ENCODE measurements at regions not wholly inside any gene's neighbourhood (a gene's known extent, or its start where the extent isn't known, plus 50 kb on each side); places are given as distances from the start of the nearest gene placed in this dataset.
A peak's percentile ranks its signal among the peaks of the same experiment; 100 is the strongest.

DNA sequence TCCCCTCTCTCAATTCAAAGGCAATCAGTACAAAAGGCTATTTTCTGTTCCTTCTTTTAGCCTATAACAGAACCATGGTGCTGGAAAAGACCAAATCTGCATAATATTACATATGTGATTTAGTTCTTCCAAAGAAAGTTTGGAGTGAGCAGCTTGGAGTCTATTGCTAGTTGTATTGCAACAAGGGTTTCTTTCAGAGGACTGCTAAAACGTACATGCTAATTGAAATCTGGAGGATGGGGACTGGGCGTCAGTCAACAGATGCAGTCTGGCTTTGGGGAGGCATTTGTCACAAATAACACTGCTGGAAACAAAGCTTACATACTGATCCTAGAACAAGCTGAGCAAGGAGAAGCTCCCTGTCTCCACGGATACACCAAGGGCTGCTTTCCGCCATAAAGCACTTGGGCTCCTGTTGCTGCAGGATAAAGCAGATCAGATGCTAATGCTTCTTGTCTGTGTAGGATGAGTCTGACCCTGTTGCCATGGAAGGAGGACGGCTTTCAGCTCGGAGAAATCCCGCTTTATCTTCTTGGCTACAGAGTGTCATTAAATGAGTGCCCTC lies 883.5 kb downstream of the SORCS1 start:
- H3K4me1 ChIP-seq (ENCODE audit: low read length) = no peaks in the 10 kb centered on the region
- no peaks in the 10 kb centered on the region for H3K9me2 ChIP-seq (replicated peaks; ENCODE audit: insufficient read depth, low read length)
- no peaks in the 10 kb centered on the region for H3K36me3 ChIP-seq (replicated peaks; ENCODE audit: insufficient read depth, low read length)
- H3K27me3 ChIP-seq (replicated peaks; ENCODE audit: insufficient read depth, low read length) = no peaks in the 10 kb centered on the region
- no peak overlapping the region for H3K4me2 ChIP-seq (ENCODE audit: low read depth, low read length)
- H4K20me1 ChIP-seq (ENCODE audit: insufficient read depth, low read length) = no peaks in the 10 kb centered on the region
- H3K9ac ChIP-seq (ENCODE audit: low read length) = no peak overlapping the region
- no peaks in the 10 kb centered on the region for H3F3A ChIP-seq (ENCODE audit: insufficient read depth, low read length)
- no peaks in the 10 kb centered on the region for H3K79me2 ChIP-seq (ENCODE audit: low read length)
- no peak for TF ChIP-seq EZH2 (optimal IDR thresholded peaks at IDR 0.05; ENCODE audit: low read depth, low read length)
- TF ChIP-seq, protein P1, sequence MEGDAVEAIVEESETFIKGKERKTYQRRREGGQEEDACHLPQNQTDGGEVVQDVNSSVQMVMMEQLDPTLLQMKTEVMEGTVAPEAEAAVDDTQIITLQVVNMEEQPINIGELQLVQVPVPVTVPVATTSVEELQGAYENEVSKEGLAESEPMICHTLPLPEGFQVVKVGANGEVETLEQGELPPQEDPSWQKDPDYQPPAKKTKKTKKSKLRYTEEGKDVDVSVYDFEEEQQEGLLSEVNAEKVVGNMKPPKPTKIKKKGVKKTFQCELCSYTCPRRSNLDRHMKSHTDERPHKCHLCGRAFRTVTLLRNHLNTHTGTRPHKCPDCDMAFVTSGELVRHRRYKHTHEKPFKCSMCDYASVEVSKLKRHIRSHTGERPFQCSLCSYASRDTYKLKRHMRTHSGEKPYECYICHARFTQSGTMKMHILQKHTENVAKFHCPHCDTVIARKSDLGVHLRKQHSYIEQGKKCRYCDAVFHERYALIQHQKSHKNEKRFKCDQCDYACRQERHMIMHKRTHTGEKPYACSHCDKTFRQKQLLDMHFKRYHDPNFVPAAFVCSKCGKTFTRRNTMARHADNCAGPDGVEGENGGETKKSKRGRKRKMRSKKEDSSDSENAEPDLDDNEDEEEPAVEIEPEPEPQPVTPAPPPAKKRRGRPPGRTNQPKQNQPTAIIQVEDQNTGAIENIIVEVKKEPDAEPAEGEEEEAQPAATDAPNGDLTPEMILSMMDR (IDR thresholded peaks at IDR 0.05; ENCODE audit: low read length) = no peak
- no peak for TF ChIP-seq EZH2phosphoT487 (IDR thresholded peaks at IDR 0.05; ENCODE audit: low read length)
- H3K9me3 ChIP-seq (replicated peaks; ENCODE audit: insufficient read depth, low read length) = no peaks in the 10 kb centered on the region
- H3K4me3 ChIP-seq (ENCODE audit: low read length) = no peak overlapping the region
- H3K27ac ChIP-seq (ENCODE audit: low read length) = no peak overlapping the region
- no peak overlapping the region for H2AFZ ChIP-seq (ENCODE audit: low read length)
- no peak for DNase-seq

DNA sequence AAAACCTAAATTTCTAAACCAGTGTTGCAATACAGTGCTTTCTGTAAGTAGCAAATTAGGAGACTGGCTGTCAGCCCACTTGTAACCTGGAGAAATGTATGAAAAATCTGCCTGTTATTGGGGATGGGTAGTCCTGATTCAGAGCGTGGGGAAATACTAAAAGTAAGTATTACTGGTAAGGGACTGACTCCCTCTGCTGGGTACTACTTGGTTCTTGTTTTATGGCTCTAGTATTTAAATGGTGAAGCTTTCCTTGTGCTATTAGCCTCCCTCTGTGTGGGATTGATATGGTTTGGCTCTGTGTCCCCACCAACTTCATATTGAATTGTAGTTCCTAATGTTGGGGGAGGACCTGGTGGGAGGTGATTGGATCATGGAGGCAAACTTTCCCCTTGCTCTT lies 886.1 kb downstream of the SORCS1 start:
- Histone ChIP-seq H3K79me2 (ENCODE audit: low read length) (no peaks in the 10 kb centered on the region), H3K36me3 (replicated peaks; ENCODE audit: insufficient read depth, low read length) (no peaks in the 10 kb centered on the region), H3K9me2 (replicated peaks; ENCODE audit: insufficient read depth, low read length) (no peaks in the 10 kb centered on the region), H4K20me1 (ENCODE audit: insufficient read depth, low read length) (no peaks in the 10 kb centered on the region), H2AFZ (ENCODE audit: low read length) (no peak overlapping the region), H3K4me3 (ENCODE audit: low read length) (no peak overlapping the region), H3K27me3 (replicated peaks; ENCODE audit: insufficient read depth, low read length) (no peaks in the 10 kb centered on the region), H3F3A (ENCODE audit: insufficient read depth, low read length) (no peaks in the 10 kb centered on the region), H3K27ac (ENCODE audit: low read length) (no peak overlapping the region), H3K9me3 (replicated peaks; ENCODE audit: insufficient read depth, low read length) (no peaks in the 10 kb centered on the region), H3K4me1 (ENCODE audit: low read length) (no peaks in the 10 kb centered on the region), H3K4me2 (ENCODE audit: low read depth, low read length) (no peak overlapping the region), H3K9ac (ENCODE audit: low read length) (no peak overlapping the region)
- DNase-seq = no peak
- no peak for TF ChIP-seq EZH2 (optimal IDR thresholded peaks at IDR 0.05; ENCODE audit: low read depth, low read length)
- no peak for TF ChIP-seq EZH2phosphoT487 (IDR thresholded peaks at IDR 0.05; ENCODE audit: low read length)
- TF ChIP-seq, protein P1 (IDR thresholded peaks at IDR 0.05; ENCODE audit: low read length) = no peak

DNA sequence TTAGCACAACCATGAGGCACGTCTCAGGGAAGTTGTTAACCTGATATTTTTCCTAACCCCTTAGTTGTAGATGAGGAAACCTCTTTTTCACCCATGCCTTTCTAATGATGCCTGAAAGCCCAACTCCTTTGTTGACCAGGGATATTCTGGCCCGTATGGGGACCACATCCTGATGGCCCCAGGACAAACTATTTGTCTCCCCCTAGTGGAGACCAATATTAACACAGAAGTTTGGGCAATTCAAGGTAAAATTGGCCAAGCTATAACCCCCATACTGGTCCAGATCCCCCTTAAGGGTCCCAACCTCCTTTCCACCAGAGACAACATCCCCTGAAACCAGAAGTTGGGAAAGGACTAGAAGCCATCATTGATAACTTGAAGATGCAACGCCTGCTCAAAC lies 893.3 kb downstream of the SORCS1 start:
- no peaks in the 10 kb centered on the region for H4K20me1 ChIP-seq (ENCODE audit: insufficient read depth, low read length)
- DNase-seq = no peak
- no peaks in the 10 kb centered on the region for H3K79me2 ChIP-seq (ENCODE audit: low read length)
- no peaks in the 10 kb centered on the region for H3K27me3 ChIP-seq (replicated peaks; ENCODE audit: insufficient read depth, low read length)
- H2AFZ ChIP-seq (ENCODE audit: low read length) = no peak overlapping the region
- no peaks in the 10 kb centered on the region for H3K9me3 ChIP-seq (replicated peaks; ENCODE audit: insufficient read depth, low read length)
- TF ChIP-seq EZH2phosphoT487 (IDR thresholded peaks at IDR 0.05; ENCODE audit: low read length) (no peak), EZH2 (optimal IDR thresholded peaks at IDR 0.05; ENCODE audit: low read depth, low read length) (no peak)
- TF ChIP-seq, protein P1 (IDR thresholded peaks at IDR 0.05; ENCODE audit: low read length) = peak; percentile 42
- no peaks in the 10 kb centered on the region for H3F3A ChIP-seq (ENCODE audit: insufficient read depth, low read length)
- no peaks in the 10 kb centered on the region for H3K36me3 ChIP-seq (replicated peaks; ENCODE audit: insufficient read depth, low read length)
- no peak overlapping the region for H3K4me2 ChIP-seq (ENCODE audit: low read depth, low read length)
- H3K27ac ChIP-seq (ENCODE audit: low read length) = no peak overlapping the region
- no peak overlapping the region for H3K9ac ChIP-seq (ENCODE audit: low read length)
- H3K9me2 ChIP-seq (replicated peaks; ENCODE audit: insufficient read depth, low read length) = no peaks in the 10 kb centered on the region
- no peaks in the 10 kb centered on the region for H3K4me1 ChIP-seq (ENCODE audit: low read length)
- H3K4me3 ChIP-seq (ENCODE audit: low read length) = no peak overlapping the region

All from MM.1S (cell line).